ENCODE measurements at regions not wholly inside any gene's neighbourhood (a gene's known extent, or its start where the extent isn't known, plus 50 kb on each side); places are given as distances from the start of the nearest gene placed in this dataset.

DNA sequence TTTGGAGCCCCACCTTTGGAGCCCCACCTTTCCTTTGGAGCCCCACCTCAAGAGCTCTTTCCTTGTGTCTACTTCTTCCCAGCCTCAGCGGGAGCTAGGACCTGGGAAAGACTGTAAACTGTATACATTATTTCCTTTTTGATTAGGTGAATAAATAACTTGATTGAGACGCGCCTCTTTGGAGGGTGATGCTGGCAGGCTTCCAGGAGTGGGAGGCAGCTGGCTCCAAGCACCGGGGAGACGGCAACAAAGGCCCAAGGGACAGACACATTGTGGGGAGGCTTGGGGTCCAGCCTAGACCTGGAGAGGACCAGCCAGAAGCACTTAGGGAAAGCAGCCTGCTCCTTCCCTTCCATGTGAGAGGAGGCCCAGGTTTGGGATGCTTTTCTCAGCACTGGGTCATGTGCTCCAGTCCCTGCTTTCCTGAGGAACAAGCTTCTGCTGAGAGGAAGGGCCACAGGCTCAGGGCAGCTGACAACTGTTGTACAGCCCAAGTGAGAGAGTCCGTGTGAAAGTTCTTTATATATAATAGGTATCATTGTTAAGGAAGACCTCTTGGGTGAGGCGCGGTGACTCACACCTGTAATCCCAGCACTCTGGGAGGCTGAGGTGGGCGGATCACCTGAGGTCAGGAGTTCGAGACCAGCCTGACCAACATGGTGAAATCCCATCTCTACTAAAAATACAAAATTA is 297.2 kb upstream of the SLC14A2 start:
- no peak for DNase-seq (ENCODE audit: low spot score)

DNA sequence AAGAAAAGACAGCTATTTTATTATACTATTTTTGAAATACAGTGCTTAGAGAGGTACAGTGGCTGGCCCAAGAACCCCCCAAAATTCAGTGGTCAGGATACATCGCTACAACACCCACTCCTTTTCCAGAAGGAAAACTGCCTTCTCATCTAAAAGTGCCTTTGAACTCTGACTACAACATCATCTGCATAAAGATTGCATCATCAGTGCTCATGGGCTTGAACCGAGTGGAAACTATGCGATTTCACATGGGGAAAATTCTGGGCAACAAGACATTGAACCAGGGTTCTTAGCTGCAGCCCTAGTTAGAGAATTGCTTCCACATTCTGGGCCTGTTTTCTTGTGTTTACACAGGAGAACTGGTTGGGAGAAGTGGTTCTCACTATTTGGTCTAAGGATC is 294.6 kb upstream of the SLC14A2 start:
- DNase-seq (ENCODE audit: low spot score), result no peak

DNA sequence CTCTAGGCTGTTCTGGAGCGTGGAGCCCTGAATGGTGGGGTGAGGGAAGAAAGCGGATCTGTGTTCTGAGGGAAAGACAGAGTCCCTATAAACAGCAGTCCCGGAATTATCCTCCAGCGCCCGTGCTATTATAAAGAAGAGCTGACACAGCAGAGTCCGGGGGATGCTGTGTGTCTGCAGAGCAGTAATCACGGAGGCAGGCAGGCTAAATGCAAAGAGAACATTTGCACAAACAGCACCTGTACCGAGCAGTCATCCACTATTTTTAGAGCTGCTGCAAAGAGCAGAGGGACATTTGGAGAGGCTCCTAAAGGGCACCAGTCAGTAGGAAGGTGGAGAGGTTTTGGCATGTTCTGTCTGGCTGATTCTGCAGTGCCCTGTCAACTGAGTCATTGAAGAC is 293.8 kb upstream of the SLC14A2 start:
- DNase-seq (ENCODE audit: low spot score), result no peak

DNA sequence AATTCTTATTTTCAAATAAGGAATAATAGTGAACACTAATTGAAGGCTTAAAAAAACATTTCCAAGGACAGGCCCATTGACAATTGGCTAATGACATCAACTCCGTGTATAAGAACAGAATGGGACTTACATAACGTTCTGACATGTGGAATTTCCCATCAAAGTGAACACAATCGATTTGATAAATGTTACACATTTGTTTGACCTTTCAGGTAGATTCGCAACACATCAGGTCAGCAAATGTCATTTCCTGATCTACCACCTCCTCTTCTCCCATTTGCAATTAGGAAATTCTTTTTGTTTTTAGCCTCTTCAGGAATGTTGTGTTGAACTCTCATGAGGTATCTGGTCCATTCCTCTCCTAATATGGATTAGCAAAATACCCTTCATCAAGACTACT is 292.9 kb upstream of the SLC14A2 start:
- no peak for DNase-seq (ENCODE audit: low spot score)

DNA sequence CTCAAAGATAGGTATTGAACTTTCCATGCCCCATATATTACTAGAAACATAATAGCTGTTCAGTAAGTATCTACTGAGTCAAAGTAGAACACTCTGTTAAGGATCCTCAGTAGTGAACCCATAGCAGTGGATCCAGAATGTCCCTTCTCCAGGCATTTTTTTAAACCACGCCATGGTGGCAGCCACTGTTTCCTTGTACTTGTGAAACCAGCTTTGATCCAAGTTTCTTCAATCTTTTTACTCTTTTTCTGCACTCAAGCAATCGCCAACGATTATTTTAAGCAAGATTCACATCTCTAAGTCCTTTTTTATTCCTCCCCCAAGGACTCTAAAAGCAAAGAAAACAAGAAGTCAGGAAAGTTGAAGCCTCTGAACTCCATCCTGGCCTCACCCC is 291.2 kb upstream of the SLC14A2 start:
- DNase-seq (ENCODE audit: low spot score), result no peak

DNA sequence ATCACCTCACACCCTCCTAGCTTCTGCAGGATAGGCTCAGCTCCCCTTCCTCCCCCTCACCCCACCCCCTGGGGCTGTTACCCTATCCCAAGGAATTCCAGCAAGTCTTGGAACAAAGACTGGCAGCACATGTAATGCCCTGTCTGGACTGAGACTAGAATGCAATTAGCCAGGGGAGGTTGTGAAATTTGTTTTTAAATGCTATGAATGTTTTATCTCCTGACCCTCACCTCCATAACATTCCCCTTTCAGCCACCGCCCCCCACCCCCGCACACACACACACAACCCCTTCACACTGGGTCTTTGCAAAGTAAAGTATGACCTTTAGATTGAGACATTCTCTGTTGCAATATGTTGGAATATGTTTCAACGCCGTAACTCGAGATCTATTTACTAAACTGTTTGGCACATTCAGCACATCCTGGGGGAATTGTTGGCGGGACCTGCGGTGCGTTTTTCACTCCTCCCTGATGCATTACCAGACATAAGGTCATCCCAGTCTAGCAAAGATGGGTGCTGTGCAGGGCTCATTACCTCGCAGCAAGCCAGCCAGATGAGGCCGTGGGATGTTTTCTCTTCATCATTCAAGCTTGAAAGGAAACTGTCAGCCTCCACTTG is 290.7 kb upstream of the SLC14A2 start:
- no peak for DNase-seq (ENCODE audit: low spot score)

DNA sequence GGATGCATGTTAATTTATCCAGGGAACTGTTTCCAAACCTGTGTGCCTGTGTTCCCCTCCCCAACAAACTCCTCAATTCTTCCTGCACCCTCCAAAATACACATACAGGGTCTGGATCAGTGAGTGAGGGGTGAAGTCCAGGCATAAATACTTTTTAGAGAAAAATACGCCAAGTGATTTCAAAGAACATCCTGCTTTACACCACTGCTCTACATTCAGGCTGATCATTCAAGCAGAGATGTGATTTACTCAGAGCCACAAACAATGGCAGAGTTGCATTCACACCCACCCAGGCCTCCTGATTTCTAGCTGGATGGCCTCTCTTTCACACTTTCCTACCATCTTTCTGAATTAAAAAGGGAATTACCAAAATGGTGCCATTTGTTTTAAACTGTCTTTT is 289.5 kb upstream of the SLC14A2 start:
- no peak for DNase-seq (ENCODE audit: low spot score)

DNA sequence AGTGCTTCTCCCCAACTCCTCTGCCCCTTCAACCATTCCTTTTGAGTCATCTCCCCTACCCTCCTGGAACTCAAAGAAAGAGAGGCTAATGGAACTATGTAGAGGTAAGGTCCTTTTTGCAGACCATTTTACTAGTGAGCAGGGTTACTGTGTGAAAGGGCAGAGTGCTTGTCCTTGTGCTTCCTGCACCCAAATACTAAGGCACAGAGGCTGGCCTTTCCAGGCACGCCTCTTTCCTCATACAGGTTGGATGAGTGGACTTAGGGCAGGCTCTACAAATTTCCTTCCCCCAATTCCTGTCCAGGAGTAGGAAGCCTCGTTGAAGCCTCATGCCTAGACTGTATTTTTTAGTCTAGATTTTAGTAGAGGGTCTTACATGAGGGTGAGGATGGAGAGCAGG is 288.8 kb upstream of the SLC14A2 start:
- no peak for DNase-seq (ENCODE audit: low spot score)

DNA sequence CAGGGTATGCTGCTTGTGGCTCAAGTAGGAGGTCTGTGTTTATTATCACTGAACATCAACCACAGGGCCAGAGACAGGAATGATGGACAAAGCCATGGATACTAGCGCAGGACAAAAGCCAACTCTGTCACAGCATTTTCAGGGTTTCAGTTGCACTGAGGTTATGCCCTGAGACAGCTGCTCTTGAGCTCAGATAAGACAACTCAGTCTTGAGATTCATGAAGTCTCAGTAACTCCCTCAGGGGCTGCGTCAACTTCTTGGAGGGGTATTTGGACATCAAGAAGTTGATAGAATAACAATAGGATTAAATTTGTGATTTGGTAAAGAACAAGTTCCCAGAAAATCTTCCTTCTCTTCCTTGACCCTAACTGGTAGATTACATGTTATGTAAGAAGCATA is 287.0 kb upstream of the SLC14A2 start:
- DNase-seq (ENCODE audit: low spot score), result no peak

DNA sequence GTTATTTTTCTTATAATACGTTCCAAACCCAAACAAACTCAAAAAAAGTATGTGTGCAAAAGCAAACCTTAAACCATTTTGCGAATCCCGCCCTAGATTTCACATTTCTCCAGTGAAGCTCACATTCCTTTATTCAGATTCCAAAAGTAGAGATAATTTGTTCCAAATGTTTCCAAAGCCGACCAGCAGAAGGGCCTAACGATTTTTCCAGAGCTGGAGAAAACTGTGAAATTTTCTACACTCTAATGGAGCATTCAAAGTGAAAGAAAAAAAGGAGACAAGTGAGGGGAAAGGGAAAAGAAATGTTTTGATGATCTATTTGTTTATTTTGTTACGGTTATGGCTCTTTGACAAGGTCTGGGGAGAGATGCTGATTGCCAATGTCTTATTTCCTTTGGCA is 286.5 kb upstream of the SLC14A2 start:
- DNase-seq (ENCODE audit: low spot score), result no peak

DNA sequence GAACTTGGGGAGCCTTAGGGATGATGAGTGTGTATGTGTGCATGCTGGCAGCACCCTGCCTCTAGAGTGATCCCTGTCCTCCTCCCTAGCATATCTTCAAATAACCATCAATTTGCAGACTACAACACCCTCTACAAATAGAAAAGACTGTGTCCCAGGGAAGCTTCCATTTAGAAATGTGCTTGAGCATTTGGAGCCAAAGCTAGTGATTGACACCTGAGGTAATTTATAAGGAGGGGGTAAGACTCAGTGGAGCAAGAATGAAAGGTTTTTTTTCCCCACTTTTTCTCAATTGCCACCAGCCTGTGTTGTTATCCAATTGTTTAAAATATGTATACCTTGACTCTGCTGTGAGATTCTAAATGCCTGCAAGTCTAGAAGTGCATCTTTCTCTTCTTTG is 286.0 kb upstream of the SLC14A2 start:
- no peak for DNase-seq (ENCODE audit: low spot score)

DNA sequence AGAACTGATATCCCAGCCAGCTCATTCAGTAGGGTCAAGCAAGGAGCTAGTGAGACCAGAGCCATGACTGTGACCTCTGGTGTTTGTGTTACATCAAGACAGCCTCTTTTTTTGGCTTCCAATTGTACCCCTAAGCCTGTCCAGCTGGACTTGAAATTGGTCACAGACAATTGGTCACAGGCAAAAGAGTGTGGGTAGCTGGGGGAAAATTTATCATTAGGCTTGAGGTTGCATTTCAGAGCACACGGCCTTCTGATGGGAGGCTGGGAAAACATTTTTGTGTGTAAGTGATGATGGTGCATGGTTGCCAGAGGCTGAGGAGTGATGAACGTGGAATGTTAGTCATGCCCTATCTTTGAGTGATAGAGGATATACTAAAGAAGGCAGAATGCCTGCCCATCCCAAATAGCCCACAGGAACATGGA is 285.1 kb upstream of the SLC14A2 start:
- no peak for DNase-seq (ENCODE audit: low spot score)

DNA sequence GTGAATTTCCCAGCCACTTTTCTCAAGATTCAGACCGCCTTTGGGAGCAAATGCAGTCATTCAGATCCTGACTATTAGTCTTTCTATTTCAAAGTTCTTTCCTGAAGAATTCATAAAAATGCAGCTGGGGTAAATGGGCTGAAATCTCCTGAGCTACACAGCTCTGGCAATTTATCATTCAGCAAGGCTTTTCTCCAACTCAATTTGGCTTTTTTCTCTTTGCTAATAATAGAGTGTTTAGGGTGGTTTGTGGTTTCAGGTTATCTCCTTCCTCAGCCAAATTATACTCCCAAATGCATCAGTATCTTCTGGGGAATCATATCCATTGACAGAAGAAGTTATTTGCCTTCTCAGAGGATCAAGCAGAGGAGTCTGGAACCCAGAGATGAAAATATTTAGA is 282.4 kb upstream of the SLC14A2 start:
- no peak for DNase-seq (ENCODE audit: low spot score)

DNA sequence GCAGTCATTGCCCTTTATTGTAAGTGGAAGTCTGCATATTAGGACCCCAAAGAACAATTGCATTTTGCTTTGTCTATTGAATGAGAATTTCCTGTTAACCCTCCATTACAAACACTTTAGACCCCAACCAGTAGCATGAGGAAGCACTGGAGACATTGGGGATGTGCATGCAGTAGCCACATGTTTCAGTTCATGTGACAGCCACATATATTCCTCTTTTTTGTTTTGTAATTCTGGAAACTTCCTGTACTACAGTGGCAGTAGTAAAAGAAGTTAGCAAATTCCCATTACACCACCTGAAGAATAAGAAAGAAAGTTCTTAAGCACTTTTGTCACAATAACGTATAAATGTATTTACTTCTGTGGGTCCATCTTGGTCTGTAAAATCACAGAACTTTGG is 281.1 kb upstream of the SLC14A2 start:
- no peak for DNase-seq (ENCODE audit: low spot score)

DNA sequence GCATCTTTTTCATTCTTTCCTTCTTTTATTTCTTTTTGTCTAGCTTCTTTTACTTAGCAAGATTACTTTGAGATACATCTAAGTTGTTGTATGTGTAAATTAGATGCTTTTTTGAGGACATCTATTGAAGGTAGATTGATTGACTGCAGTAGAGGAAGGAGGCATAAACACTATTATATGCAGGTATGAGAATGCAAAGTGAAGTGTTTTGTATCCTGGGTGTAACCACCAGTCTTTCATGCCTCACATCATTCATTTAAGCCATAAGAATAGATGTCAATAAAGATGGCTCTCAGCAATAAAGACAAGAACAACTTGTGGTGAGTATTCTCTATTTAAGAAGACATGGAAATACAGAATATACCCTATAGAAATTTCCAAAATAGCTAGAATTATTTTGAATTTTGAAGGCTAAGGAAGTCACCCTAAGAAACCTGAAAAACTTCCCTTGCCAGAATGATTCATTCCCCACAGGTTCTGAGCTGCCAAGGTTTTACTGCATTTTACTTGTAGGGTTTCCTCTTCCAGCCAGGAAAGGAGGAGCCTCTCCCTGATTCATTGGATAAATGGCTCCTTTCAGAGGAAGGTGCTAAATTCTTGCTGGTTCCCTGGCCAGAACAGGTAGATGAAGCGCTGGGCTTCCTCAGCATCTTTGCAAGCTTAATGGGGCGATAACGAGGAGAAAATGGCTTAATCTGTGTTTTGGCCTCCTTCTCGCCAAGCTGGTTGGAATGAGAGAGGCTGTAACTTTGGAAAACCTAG is 279.8 kb upstream of the SLC14A2 start:
- DNase-seq (ENCODE audit: low spot score), result no peak

DNA sequence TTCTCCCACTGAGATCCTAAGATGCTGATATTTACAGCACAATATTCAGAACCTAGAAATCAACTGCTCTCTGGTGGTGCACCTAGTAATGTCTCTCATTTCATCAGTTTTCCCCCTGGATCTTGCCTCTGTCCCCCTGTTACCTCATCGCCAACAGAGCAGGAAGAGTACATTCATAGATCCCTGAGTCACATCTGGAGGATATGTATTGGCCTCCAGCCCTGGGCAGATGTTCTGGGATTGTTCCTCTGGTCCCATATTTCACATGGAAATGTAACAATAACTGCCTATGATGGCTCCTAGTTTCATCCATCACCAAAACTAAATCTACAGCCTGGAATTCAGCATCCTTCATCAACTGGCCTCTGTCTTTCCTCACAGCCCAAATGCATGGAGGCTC is 278.8 kb upstream of the SLC14A2 start:
- DNase-seq (ENCODE audit: low spot score), result no peak

DNA sequence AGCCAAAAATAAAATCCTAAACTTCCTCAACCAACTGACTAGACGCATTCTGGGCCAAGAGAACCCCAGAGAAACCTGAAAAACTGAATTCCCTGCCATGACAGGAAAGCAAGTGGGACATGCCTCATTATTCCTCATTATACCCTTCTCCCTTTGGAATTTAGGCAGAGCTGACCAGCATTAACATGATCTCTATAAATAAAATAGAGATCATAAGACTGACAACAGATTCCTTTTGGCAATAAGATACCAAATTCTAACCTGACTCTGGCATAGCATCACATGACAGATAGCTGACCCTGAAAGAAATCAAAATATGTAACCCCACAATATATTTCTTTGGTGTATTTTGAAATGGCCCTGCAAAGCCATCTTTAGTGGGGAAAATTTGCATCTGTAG is 277.8 kb upstream of the SLC14A2 start:
- DNase-seq (ENCODE audit: low spot score), result no peak

DNA sequence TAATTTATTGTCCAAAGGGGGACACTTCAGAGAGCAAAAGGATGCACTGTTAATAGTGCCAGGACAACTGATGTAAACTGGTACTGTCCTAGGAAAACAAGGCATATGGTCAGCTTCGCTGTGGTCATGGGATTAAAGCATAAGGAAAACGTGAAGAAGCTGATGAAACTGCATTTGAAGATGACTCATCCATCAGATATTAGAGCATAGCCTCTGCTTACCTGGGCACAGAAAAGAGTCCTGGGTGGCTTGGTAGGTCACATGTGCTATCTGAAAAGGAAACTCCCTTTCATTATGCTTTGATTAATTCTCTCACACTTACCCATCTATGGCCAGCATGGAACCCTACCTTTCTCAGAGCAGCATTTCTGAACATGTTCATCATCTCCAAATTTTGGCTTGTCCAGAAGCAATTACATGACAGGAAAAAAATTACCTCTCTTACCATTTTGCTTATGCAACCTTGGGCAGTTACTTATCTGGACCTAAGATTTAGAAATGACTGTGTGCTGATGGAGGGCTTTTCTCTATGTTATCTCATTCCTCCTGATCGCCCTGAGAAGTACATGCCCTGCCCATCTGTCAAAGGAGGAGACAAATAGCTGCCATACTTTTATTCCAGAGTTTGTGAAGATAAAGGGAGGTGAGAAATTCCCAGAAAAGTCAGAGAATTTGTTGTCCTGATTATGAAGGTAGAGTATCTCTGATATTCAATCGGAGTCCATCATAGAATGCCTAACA is 275.3 kb upstream of the SLC14A2 start:
- DNase-seq (ENCODE audit: low spot score), result no peak

DNA sequence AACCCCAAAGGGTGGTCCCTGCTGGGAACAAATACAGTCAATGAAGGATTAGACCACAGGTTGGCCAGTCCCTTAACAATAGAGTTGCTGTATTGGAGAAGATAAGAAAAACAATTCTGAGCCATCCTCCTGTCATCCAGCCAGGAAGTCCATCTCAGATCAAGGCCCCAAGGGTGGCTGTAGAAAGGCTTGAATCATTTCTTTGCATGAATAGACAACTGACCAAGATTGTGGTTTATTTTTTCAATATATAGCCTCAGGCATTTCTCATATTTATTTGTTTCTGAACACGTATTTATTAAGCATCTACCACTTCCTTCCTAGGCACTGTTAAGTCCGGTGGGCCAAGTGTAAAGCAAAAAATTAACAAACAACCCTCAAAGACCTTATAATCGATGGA is 274.4 kb upstream of the SLC14A2 start:
- no peak for DNase-seq (ENCODE audit: low spot score)

DNA sequence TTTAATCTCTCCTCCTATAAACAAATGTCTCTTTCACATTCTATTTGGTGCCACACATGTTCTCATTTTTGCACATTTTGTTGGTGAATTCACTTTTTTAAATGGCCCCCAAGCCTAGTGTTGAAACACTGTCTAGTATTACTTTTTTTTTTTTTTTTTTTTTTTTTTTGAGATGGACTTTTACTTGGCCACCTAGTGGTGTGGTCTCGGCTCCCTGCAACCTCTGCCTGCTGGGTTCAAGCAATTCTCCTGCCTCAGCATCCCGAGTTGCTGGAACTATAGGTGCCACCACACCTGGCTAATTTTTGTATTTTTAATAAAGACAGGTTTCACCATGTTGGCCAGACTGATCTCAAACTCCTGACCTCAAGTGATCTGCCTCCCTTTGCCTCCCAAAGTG is 273.8 kb upstream of the SLC14A2 start:
- no peak for DNase-seq (ENCODE audit: low spot score)

DNA sequence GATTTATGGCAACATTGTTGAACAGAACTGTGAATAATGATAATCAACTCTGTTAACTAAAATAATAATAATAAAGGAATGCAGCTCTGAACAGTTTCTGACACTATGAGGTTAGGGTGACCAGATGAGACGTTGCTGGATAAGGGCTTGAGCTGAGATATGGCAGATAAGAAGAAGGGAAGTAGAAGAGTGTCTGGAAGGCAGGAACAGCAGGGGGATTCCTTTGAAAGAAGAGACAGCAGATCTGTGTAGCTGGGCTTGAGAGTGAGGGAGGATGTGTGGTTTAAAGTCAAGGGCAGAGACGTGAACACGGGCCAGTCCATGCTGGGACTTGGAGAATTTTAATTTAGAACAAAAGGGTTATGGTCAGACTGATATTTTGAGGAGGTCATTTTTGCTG is 273.1 kb upstream of the SLC14A2 start:
- DNase-seq (ENCODE audit: low spot score), result no peak

DNA sequence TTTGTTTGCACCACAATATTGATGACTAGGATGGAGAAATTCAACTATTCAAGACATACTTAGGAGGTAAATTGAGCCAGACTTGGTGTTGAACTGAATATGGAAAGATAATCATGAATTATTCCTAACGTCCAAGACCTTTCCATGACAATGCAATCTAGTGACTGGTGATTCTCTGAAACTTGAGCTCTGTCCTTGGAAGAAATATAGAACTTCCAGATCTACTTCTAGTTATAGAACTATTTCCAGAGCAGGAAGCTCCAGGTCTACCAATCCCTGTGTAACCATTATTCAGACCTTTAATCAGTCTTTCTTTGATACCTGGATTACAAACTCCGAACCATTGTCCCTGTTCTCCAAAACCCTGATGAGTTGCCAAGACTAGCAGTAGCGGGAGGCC is 272.6 kb upstream of the SLC14A2 start:
- no peak for DNase-seq (ENCODE audit: low spot score)

DNA sequence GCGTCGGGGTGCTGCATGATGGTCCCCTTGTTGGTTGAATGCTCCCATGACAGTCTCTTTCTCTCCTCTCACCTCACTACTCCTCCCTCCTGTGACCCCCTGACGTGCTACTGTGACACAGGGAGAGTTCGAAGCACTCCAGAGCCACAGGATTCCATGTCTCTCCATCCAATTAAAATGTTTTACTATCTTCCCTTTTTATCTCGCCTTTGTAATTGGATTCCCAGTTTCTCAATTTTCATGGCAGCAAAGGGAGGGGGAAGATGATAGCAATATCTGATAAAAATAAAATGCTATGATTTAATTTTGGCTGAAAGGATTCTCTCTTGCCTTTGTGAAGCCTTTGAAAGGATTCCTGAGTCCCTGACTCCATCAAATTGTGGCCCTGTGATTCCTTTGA is 271.9 kb upstream of the SLC14A2 start:
- no peak for DNase-seq (ENCODE audit: low spot score)
